ENCODE measurements at regions not wholly inside any gene's neighbourhood (a gene's known extent, or its start where the extent isn't known, plus 50 kb on each side); places are given as distances from the start of the nearest gene placed in this dataset.

DNA sequence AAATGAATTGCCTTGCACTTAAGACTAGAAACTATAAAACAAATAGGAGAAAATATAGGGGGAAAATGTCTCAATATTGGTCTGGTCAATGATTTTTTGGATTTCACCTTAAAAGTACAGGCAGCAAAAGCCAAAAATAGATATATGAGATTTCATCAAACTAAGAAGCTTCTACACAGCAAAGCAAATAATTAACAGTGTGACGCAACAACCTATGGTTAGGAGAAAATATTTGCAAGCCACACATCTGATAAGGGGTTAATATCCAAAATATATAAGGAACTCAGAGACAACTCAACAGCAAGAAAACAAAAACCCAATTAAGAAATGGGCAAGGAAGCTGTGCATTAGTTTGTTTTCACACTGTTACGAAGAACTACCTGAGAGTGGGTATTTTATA lies 89.1 kb downstream of the MAIP1 start:
- TF ChIP-seq, protein P1, sequence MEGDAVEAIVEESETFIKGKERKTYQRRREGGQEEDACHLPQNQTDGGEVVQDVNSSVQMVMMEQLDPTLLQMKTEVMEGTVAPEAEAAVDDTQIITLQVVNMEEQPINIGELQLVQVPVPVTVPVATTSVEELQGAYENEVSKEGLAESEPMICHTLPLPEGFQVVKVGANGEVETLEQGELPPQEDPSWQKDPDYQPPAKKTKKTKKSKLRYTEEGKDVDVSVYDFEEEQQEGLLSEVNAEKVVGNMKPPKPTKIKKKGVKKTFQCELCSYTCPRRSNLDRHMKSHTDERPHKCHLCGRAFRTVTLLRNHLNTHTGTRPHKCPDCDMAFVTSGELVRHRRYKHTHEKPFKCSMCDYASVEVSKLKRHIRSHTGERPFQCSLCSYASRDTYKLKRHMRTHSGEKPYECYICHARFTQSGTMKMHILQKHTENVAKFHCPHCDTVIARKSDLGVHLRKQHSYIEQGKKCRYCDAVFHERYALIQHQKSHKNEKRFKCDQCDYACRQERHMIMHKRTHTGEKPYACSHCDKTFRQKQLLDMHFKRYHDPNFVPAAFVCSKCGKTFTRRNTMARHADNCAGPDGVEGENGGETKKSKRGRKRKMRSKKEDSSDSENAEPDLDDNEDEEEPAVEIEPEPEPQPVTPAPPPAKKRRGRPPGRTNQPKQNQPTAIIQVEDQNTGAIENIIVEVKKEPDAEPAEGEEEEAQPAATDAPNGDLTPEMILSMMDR (IDR thresholded peaks at IDR 0.05), result no peak
- no peak for TF ChIP-seq ZFX (IDR thresholded peaks at IDR 0.05; ENCODE audit: borderline replicate concordance)
